ENCODE measurements at regions not wholly inside any gene's neighbourhood (a gene's known extent, or its start where the extent isn't known, plus 50 kb on each side); places are given as distances from the start of the nearest gene placed in this dataset.

GRCh38 chr19:31128291-31128690 is 220.9 kb downstream of the TSHZ3 start:
- TF ChIP-seq POLR2A (IDR thresholded peaks at IDR 0.05; ENCODE audit: low read depth, low read length) (no peak), TAF1 (IDR thresholded peaks at IDR 0.05; ENCODE audit: low read depth, low read length) (no peak), POLR2AphosphoS5 (IDR thresholded peaks at IDR 0.05; ENCODE audit: low read depth, low read length) (no peak), PAX5 (IDR thresholded peaks at IDR 0.05; ENCODE audit: insufficient read depth, low read length, severe bottlenecking) (no peak), SPI1 (IDR thresholded peaks at IDR 0.05; ENCODE audit: low read depth, low read length) (no peak), POU2F2 (IDR thresholded peaks at IDR 0.05; ENCODE audit: low read depth, low read length) (no peak)
